Activated CD4-positive, alpha-beta memory T cell treated with anti-CD3 and anti-CD28 coated beads for 36 hours (primary cell): ENCODE measurements at regions not wholly inside any gene's neighbourhood (a gene's known extent, or its start where the extent isn't known, plus 50 kb on each side); places are given as distances from the start of the nearest gene placed in this dataset.

Experiments
- CTCF ChIA-PET: fragments of 350-600 bp; sonication (Branson Sonifier 250); formaldehyde crosslinking; loops from one replicate; lab custom pipeline; 2021; ENCODE audit warnings: antibody characterized with exemption, inconsistent platforms; lab: Charles Lee
- POLR2A ChIA-PET: fragments of 350-600 bp; sonication (Branson Sonifier 250); formaldehyde crosslinking; loops from one replicate; lab custom pipeline; 2021; ENCODE audit warnings: antibody characterized with exemption; lab: Charles Lee
- DNase-seq: peaks from one replicate; pipeline ENCODE4 v3.0.0-alpha.2; 2020
- H3K27ac Mint-ChIP-seq: one replicate; pipeline ENCODE4 v1.8.0; 2021; ENCODE audit warnings: mixed read lengths
- H3K27me3 Mint-ChIP-seq: one replicate; pipeline ENCODE4 v1.8.0; 2021; ENCODE audit warnings: mixed read lengths
- H3K36me3 Mint-ChIP-seq: one replicate; pipeline ENCODE4 v1.8.0; 2021; ENCODE audit warnings: mixed read lengths
- H3K4me1 Mint-ChIP-seq: one replicate; pipeline ENCODE4 v1.8.0; 2021; ENCODE audit warnings: low read depth, mixed read lengths
- H3K4me3 Mint-ChIP-seq: one replicate; pipeline ENCODE4 v1.8.0; 2021; ENCODE audit warnings: mild to moderate bottlenecking, mixed read lengths
- H3K9me3 Mint-ChIP-seq: one replicate; pipeline ENCODE4 v1.8.0; 2021; ENCODE audit warnings: mixed read lengths
- intact Hi-C: fragments of 100-400 bp; cut with micrococcal nuclease; formaldehyde crosslinking; loops from one replicate; pipeline ENCODE4 v1.15.1; 2023

DNA sequence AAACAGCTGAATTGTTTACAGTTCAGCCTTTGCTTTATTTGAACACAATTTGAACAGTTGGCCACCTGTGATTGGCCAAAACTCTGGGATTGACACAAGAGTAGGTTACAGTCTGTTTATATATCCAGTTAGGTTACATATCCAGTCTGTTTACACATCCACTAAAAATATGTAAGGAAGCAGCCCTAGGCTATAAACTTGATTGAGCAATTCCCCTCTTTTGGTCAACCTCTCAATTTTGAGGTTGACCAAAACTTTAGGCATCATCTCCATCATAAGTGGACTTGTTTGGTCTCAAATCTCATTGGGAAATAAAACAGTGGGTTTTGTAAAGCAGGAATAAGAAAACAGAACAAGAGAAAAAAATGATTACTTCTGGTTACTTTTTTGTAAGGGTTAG is 190.8 kb downstream of the SPATA18 start:
- no peak for DNase-seq
- H3K36me3 Mint-ChIP-seq: no peaks in the 10 kb centered on the region
- POLR2A ChIA-PET: no interaction called here
- CTCF ChIA-PET: no interaction called here
- peaks cover 5% of the 10 kb centered on the region for H3K9me3 Mint-ChIP-seq
- intact Hi-C loops: no loop called here
- H3K4me3 Mint-ChIP-seq: no peak overlapping the region
- no peaks in the 10 kb centered on the region for H3K27me3 Mint-ChIP-seq
- no peak overlapping the region for H3K27ac Mint-ChIP-seq
- H3K4me1 Mint-ChIP-seq: no peaks in the 10 kb centered on the region

DNA sequence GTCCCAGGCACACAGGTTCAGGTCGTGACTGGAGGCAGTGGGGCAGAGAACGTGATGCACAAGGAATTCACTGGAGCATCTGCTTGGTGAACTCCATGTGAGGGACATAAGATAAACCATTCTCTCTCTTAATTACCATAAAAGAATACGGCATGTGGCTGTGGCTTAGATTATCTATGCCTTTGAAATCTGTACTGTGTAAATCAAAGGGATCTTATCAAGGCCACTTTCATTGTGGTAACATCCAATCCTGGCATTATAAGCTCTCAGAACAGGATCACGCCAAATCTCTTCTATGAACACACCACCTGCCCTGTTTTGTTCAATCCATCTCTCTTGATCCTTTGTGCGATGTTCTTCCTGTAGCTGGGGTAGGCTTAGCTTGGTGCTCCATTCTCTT is 192.3 kb downstream of the SPATA18 start:
- no peak for DNase-seq
- peaks cover 5% of the 10 kb centered on the region for H3K9me3 Mint-ChIP-seq
- no peak overlapping the region for H3K4me3 Mint-ChIP-seq
- H3K4me1 Mint-ChIP-seq: no peaks in the 10 kb centered on the region
- POLR2A ChIA-PET: no interaction called here
- CTCF ChIA-PET: no interaction called here
- H3K27ac Mint-ChIP-seq: no peak overlapping the region
- H3K36me3 Mint-ChIP-seq: no peaks in the 10 kb centered on the region
- intact Hi-C loops: no loop called here
- H3K27me3 Mint-ChIP-seq: no peaks in the 10 kb centered on the region

DNA sequence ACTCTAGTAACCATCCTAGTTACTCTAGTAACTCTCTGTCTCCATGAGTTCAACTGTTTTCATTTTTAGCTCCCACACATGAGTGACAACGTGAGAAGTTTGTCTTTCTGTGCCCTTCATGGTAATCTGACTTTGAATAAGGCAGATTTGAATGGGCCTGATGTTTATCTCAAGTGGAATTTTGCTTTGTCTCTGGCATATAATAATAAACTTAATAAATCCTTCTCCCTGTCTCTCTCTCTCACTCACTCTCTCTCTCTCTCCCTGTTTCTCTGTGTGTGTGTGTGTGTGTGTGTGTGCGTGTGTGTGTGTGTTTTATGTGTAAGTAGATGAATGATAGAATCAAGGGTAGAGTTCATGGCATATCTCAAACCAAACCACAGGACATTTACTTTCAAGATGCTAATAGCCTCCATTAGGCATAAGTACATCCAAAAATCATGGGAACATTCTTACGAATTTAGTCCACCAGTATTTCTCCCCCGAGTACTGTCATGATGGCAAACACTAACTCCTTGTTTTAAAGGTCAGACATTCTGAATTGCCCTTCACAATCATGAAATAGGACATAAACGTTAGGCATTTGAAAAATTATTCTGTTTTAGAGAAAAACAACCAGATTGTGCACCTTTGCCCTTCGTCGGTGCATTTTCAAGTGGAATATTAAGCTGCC is 193.1 kb downstream of the SPATA18 start:
- intact Hi-C loops: no loop called here
- H3K4me1 Mint-ChIP-seq: no peaks in the 10 kb centered on the region
- H3K4me3 Mint-ChIP-seq: no peak overlapping the region
- H3K36me3 Mint-ChIP-seq: no peaks in the 10 kb centered on the region
- H3K27me3 Mint-ChIP-seq: no peaks in the 10 kb centered on the region
- ChIA-PET CTCF (no interaction called here), POLR2A (no interaction called here)
- peaks cover 5% of the 10 kb centered on the region for H3K9me3 Mint-ChIP-seq
- DNase-seq: no peak
- no peak overlapping the region for H3K27ac Mint-ChIP-seq

DNA sequence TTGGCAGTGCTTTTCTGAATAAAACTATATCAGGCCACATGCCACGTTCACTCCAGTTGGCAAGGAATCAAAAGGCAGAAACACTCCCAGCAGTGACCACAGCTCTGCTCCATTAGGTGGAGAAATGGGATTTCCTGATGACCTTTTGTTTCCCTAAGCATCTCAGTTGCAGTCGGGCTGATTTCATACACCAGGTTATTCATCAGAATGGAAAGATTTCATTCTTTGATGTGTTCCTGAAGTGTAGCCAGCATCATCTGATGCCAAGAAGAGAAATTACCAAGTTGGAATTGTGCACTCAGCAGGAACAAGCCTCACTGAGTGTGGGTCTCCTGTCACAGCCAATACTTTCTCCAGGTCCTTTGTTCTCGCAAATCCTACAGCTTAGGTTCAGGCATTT is 193.7 kb downstream of the SPATA18 start:
- Mint-ChIP-seq H3K27me3 (no peaks in the 10 kb centered on the region), H3K4me1 (no peaks in the 10 kb centered on the region), H3K9me3 (peaks cover 5% of the 10 kb centered on the region), H3K36me3 (no peaks in the 10 kb centered on the region), H3K27ac (no peak overlapping the region), H3K4me3 (no peak overlapping the region)
- POLR2A ChIA-PET: no interaction called here
- no peak for DNase-seq
- CTCF ChIA-PET: no interaction called here
- intact Hi-C loops: no loop called here

DNA sequence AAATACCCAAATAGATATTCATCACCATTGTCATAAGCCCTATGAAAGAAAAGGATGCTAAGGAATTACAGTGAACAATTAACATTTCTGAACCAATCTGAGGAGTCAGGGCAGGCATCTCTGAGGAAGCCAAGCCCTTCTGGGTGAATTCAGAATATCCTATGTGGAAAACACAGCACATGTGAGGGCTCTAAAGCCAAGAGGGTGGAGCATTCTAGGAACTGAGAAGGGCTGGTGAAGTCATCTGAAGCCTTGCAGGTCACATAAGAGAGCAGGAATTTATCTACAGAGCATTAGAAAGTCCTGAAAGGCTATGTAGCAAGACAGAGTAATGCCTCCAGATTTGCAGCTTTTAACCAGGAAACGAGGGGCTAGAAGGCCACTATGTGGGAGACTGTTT is 195.7 kb downstream of the SPATA18 start:
- no peak overlapping the region for H3K27ac Mint-ChIP-seq
- intact Hi-C loops: no loop called here
- DNase-seq: no peak
- ChIA-PET CTCF (no interaction called here), POLR2A (no interaction called here)
- H3K4me3 Mint-ChIP-seq: no peak overlapping the region
- no peaks in the 10 kb centered on the region for H3K4me1 Mint-ChIP-seq
- peaks cover 2% of the 10 kb centered on the region for H3K9me3 Mint-ChIP-seq
- no peaks in the 10 kb centered on the region for H3K36me3 Mint-ChIP-seq
- no peaks in the 10 kb centered on the region for H3K27me3 Mint-ChIP-seq

DNA sequence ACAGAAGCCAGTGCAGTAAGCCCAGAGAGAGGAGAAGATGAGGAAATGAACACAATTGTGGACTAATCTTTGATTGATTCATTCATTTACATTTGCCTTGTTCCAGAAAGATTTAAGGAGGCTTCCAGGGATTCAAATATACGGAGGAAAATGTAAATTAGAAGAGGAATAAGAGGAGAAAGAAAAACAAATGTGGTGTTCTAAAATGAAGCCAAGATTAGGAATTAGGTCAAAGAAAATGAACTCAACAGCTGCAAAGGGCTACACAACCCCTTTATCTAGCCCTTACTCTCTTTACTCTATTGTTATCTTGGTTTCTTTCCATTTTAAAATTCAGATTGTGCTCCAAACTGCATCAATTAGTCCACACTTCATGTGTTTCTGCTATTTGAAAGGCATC is 196.8 kb downstream of the SPATA18 start:
- DNase-seq: no peak
- CTCF ChIA-PET: no interaction called here
- H3K4me1 Mint-ChIP-seq: no peaks in the 10 kb centered on the region
- no peak overlapping the region for H3K27ac Mint-ChIP-seq
- H3K9me3 Mint-ChIP-seq: peaks cover 9% of the 10 kb centered on the region
- no peaks in the 10 kb centered on the region for H3K36me3 Mint-ChIP-seq
- intact Hi-C loops: no loop called here
- H3K27me3 Mint-ChIP-seq: no peaks in the 10 kb centered on the region
- no peak overlapping the region for H3K4me3 Mint-ChIP-seq
- POLR2A ChIA-PET: no interaction called here

DNA sequence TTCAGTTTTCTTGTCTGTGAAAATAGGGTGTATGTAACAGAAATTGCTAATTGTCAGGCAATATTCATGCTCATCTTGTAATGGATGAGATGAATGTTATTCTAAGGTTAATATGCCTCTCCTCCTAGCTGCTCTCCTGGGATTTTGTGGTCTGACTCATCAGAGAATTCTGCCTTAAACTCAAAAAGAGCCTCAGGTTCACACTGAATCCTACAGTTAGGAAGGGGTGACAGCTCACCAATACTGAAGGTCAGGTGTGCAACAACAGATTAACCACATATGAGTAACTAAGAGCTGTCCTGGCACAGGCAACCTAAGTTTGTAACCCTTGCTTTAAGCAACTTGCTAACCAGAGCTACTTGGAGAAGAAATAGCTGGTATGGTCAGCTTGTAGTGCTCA is 197.7 kb downstream of the SPATA18 start:
- POLR2A ChIA-PET: no interaction called here
- Mint-ChIP-seq H3K4me3 (no peak overlapping the region), H3K9me3 (peaks cover 9% of the 10 kb centered on the region), H3K27me3 (no peaks in the 10 kb centered on the region), H3K27ac (no peak overlapping the region), H3K4me1 (no peaks in the 10 kb centered on the region), H3K36me3 (no peaks in the 10 kb centered on the region)
- CTCF ChIA-PET: no interaction called here
- DNase-seq: no peak
- intact Hi-C loops: no loop called here

DNA sequence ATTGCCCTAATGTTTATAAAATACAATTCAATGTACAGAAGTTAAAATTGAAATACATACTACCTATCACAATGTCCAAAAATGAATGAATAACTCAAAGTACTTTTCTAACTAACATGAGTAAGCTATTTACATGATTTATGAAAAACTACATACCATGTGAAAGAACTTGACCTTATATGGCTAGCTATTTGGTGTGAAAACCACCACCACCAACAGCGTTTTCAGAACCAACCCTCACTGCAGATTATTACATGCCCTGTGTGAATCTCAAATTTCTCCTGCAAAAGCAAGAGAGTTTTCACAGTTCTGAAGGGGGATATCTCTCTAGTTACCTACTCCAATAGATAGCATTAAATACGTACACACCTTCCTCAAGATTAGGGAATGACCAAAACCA is 198.5 kb downstream of the SPATA18 start:
- peaks cover 9% of the 10 kb centered on the region for H3K9me3 Mint-ChIP-seq
- H3K36me3 Mint-ChIP-seq: no peaks in the 10 kb centered on the region
- ChIA-PET POLR2A (no interaction called here), CTCF (no interaction called here)
- no peaks in the 10 kb centered on the region for H3K27me3 Mint-ChIP-seq
- no peak for DNase-seq
- H3K27ac Mint-ChIP-seq: no peak overlapping the region
- no peaks in the 10 kb centered on the region for H3K4me1 Mint-ChIP-seq
- intact Hi-C loops: no loop called here
- no peak overlapping the region for H3K4me3 Mint-ChIP-seq

DNA sequence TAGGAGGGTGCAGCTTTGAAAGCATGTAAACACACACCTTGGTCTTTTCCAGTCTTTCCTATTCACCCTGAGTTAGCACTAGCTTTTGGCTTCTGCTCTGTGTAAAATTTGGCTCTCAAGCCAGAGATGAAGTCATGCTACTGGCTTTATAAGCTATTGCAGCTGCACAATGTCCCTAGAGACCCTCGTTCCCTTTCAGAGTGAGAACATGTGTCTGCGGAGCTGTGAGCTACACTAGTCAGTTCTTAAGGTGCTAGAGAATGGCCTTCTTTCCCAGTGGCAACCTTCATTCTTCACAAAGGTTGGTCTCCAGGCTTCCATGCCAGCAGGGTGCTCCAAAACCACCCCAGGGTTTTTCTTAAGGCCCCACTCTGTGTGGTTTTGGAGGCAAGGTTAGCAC is 199.1 kb downstream of the SPATA18 start:
- no peak overlapping the region for H3K27ac Mint-ChIP-seq
- no peak for DNase-seq
- no peaks in the 10 kb centered on the region for H3K36me3 Mint-ChIP-seq
- H3K27me3 Mint-ChIP-seq: no peaks in the 10 kb centered on the region
- peaks cover 9% of the 10 kb centered on the region for H3K9me3 Mint-ChIP-seq
- CTCF ChIA-PET: no interaction called here
- no peak overlapping the region for H3K4me3 Mint-ChIP-seq
- POLR2A ChIA-PET: no interaction called here
- no peaks in the 10 kb centered on the region for H3K4me1 Mint-ChIP-seq
- intact Hi-C loops: no loop called here

DNA sequence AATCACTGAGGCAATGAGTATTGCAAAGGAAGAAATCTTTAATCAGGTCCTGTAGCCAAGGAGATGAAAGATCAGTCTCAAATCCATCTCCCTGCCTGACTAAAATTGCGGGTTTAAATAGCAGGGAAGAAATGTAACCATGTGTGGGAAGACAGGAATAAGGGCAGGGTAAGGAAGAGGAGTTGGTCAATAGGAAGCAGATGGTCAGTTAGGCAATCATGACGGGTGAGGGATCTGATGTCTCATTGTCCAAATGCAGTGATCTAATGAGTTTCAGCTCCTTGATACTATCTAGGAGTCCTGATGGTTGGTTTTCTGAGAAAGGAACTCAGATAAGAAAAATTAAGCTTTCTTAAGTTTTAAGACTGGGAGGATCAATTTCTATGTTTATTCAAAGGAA is 200.8 kb downstream of the SPATA18 start:
- DNase-seq: no peak
- Mint-ChIP-seq H3K27ac (no peak overlapping the region), H3K27me3 (no peaks in the 10 kb centered on the region), H3K4me3 (no peak overlapping the region), H3K36me3 (no peaks in the 10 kb centered on the region), H3K9me3 (peaks cover 9% of the 10 kb centered on the region), H3K4me1 (no peaks in the 10 kb centered on the region)
- ChIA-PET POLR2A (no interaction called here), CTCF (no interaction called here)
- intact Hi-C loops: no loop called here

DNA sequence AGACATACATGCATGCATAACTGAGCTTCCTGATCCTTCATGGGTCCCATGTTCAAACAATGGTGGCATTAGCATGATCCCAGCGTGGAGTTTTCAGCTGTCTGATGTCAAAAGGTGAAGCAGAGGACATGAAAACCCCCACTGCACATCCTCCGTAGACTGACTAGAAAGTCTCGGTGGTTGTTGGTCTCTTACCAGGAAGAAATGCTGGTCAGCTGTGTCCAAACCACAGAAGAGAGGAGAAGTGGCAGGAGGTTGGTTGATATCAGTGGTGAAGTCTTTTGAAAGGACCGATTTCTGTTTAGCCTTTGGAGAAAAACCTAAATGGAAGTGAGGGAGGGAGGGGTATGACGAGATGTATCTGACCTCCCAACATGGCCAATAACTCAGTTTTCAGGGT is 201.9 kb downstream of the SPATA18 start:
- intact Hi-C loops: no loop called here
- Mint-ChIP-seq H3K4me3 (no peak overlapping the region), H3K4me1 (no peaks in the 10 kb centered on the region), H3K27ac (no peak overlapping the region), H3K9me3 (peaks cover 9% of the 10 kb centered on the region), H3K27me3 (no peaks in the 10 kb centered on the region), H3K36me3 (no peaks in the 10 kb centered on the region)
- POLR2A ChIA-PET: no interaction called here
- DNase-seq: no peak
- CTCF ChIA-PET: no interaction called here

DNA sequence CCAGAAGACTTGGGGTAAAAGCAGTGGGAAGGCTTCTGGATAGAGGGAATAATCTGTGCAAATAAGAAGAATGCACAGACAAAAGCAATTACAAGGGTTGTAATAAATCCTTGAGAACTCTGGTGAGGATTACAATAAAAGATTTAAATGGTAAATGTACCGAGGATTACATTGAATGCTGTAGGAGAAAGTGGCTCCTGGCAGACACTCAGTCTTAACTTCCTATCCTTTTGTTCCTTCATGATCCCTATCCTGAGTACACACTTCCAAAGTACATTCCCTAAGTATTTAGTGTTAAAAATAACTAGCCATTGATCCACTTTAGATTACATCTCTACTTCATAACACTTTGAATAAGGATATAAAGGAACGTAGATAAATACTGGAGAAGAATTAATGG is 205.4 kb downstream of the SPATA18 start:
- H3K4me3 Mint-ChIP-seq: no peak overlapping the region
- H3K27ac Mint-ChIP-seq: no peak overlapping the region
- ChIA-PET CTCF (no interaction called here), POLR2A (no interaction called here)
- DNase-seq: no peak
- peaks cover 9% of the 10 kb centered on the region for H3K9me3 Mint-ChIP-seq
- intact Hi-C loops: no loop called here
- no peaks in the 10 kb centered on the region for H3K4me1 Mint-ChIP-seq
- H3K36me3 Mint-ChIP-seq: no peaks in the 10 kb centered on the region
- H3K27me3 Mint-ChIP-seq: no peaks in the 10 kb centered on the region

DNA sequence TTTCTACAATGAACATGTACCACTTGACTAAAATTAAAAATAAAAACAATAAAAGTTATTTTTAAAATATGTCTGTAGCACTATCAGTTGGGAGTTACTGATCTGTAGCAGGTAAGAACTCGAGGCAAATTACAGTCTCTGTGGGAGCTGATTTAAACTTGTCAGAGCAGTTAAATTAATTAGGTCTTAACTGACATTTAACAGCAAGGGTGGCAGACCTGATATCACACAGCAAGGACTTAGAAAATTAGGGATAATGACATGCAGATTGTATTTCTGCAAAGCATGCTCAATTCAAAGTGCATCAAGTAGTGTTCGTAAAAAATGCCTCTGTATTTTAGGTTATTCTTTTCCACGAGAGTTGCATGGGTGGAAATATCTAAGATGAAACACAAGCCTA is 208.9 kb downstream of the SPATA18 start:
- H3K4me3 Mint-ChIP-seq: no peak overlapping the region
- ChIA-PET POLR2A (no interaction called here), CTCF (no interaction called here)
- no peaks in the 10 kb centered on the region for H3K9me3 Mint-ChIP-seq
- intact Hi-C loops: no loop called here
- no peaks in the 10 kb centered on the region for H3K4me1 Mint-ChIP-seq
- no peak overlapping the region for H3K27ac Mint-ChIP-seq
- H3K27me3 Mint-ChIP-seq: no peaks in the 10 kb centered on the region
- DNase-seq: no peak
- H3K36me3 Mint-ChIP-seq: no peaks in the 10 kb centered on the region
